Neural cell (in vitro differentiated cells): ENCODE measurements at regions not wholly inside any gene's neighbourhood (a gene's known extent, or its start where the extent isn't known, plus 50 kb on each side); places are given as distances from the start of the nearest gene placed in this dataset.

Experiments
- H2AFZ ChIP-seq: fragments of 200-600, 300-800 bp; sonication (generic), shearing (Covaris generic); 2 replicates; pipeline ENCODE4 v1.6.0; 2014; ENCODE audit warnings: low read depth, mild to moderate bottlenecking, antibody characterized with exemption, low read length, moderate library complexity
- H3F3A ChIP-seq: fragments of 200-600 bp; shearing (Covaris generic); 2 replicates; pipeline ENCODE4 v1.6.1; 2016; ENCODE audit warnings: mild to moderate bottlenecking, moderate library complexity, mixed read lengths, antibody characterized with exemption, low read length; ENCODE audit not compliant: insufficient read depth, poor library complexity, severe bottlenecking
- H3K27ac ChIP-seq: fragments of 200-600, 300-800 bp; sonication (generic), shearing (Covaris generic); 2 replicates; pipeline ENCODE4 v1.5.1; 2014; ENCODE audit warnings: mild to moderate bottlenecking, low read length, moderate library complexity
- H3K27me3 ChIP-seq: fragments of 300-800, 200-600 bp; sonication (generic), shearing (Covaris generic); 2 replicates; pipeline ENCODE4 v1.6.0; 2014; ENCODE audit warnings: mild to moderate bottlenecking, low read depth, low read length, moderate library complexity; ENCODE audit not compliant: insufficient read depth
- H3K36me3 ChIP-seq: fragments of 300-800, 200-600 bp; sonication (generic), shearing (Covaris generic); 2 replicates; pipeline ENCODE4 v1.5.1; 2014; ENCODE audit warnings: mild to moderate bottlenecking, antibody characterized with exemption, low read length, moderate library complexity; ENCODE audit not compliant: insufficient read depth
- H3K4me2 ChIP-seq: fragments of 300-800, 200-600 bp; sonication (generic), shearing (Covaris generic); 2 replicates; pipeline ENCODE4 v1.6.0; 2014; ENCODE audit warnings: mild to moderate bottlenecking, low read length
- H3K4me3 ChIP-seq: fragments of 300-800, 200-600 bp; sonication (generic), shearing (Covaris generic); 2 replicates; pipeline ENCODE4 v1.5.1; 2014; ENCODE audit warnings: mild to moderate bottlenecking, low read length, moderate library complexity
- H3K79me2 ChIP-seq: fragments of 200-600 bp; shearing (Covaris generic); replicated peaks from 2 replicates; pipeline ENCODE4 v1.6.0; 2014; ENCODE audit warnings: mild to moderate bottlenecking, low read length, moderate library complexity; ENCODE audit not compliant: insufficient read depth
- H3K9ac ChIP-seq: fragments of 300-800, 200-600 bp; sonication (generic), shearing (Covaris generic); 2 replicates; pipeline ENCODE4 v1.6.1; 2016; ENCODE audit warnings: mild to moderate bottlenecking, low read length, mixed read lengths
- H3K9me2 ChIP-seq: fragments of 200-600 bp; shearing (Covaris generic); 2 replicates; pipeline ENCODE4 v1.6.1; 2016; ENCODE audit warnings: mild to moderate bottlenecking, low read length, mixed read lengths; ENCODE audit not compliant: insufficient read depth
- H3K9me3 ChIP-seq: fragments of 200-600, 300-800 bp; sonication (generic), shearing (Covaris generic); 2 replicates; pipeline ENCODE4 v1.6.1; 2016; ENCODE audit warnings: mild to moderate bottlenecking, mixed run types, low read length, moderate library complexity, mixed read lengths
- H4K20me1 ChIP-seq: fragments of 200-600 bp; shearing (Covaris generic); 2 replicates; pipeline ENCODE4 v1.6.1; 2016; ENCODE audit warnings: mild to moderate bottlenecking, mixed run types; ENCODE audit not compliant: insufficient read depth
- CTCF ChIP-seq: fragments of 450-650 bp; IDR thresholded peaks from 2 replicates; pipeline ENCODE4 v1.5.1; 2014; ENCODE audit warnings: antibody characterized with exemption, mild to moderate bottlenecking, moderate library complexity; ENCODE audit not compliant: poor library complexity, severe bottlenecking
- EP300 ChIP-seq: fragments of 450-650 bp; conservative IDR thresholded peaks from 2 replicates; pipeline ENCODE4 v1.6.1; 2014; ENCODE audit warnings: antibody characterized with exemption, mild to moderate bottlenecking, moderate library complexity; ENCODE audit not compliant: poor library complexity, severe bottlenecking
- EZH2 ChIP-seq: fragments of 200-600, 300-800 bp; shearing (Covaris generic), sonication (generic); IDR thresholded peaks from 2 replicates; pipeline ENCODE4 v1.6.1; 2014; ENCODE audit warnings: antibody characterized with exemption, low read length, borderline replicate concordance, mild to moderate bottlenecking; ENCODE audit not compliant: insufficient read depth, poor library complexity, severe bottlenecking
- MXI1 ChIP-seq: fragments of 450-650 bp; conservative IDR thresholded peaks from 2 replicates; pipeline ENCODE4 v1.6.1; 2014; ENCODE audit warnings: antibody characterized with exemption, mild to moderate bottlenecking; ENCODE audit not compliant: poor library complexity, severe bottlenecking
- POLR2AphosphoS5 ChIP-seq: IDR thresholded peaks from 2 replicates; pipeline ENCODE4 v1.6.1; 2012
- RAD21 ChIP-seq: fragments of 450-650 bp; conservative IDR thresholded peaks from 2 replicates; pipeline ENCODE4 v1.6.1; 2014; ENCODE audit warnings: antibody characterized with exemption, mild to moderate bottlenecking, moderate library complexity
- REST ChIP-seq: IDR thresholded peaks from 2 replicates; pipeline ENCODE4 v1.6.1; 2012; ENCODE audit warnings: borderline replicate concordance
- SMC3 ChIP-seq: fragments of 450-650 bp; conservative IDR thresholded peaks from 2 replicates; pipeline ENCODE4 v1.6.1; 2014; ENCODE audit warnings: antibody characterized with exemption, mild to moderate bottlenecking, moderate library complexity; ENCODE audit not compliant: poor library complexity
- TAF1 ChIP-seq: IDR thresholded peaks from 2 replicates; pipeline ENCODE4 v1.6.1; 2012; ENCODE audit warnings: low read depth

- Histone ChIP-seq H3K4me3 (no peak overlapping the region), H4K20me1 (no peaks in the 10 kb centered on the region), H2AFZ (no peak overlapping the region), H3K9ac (no peak overlapping the region), H3K79me2 (no peaks in the 10 kb centered on the region), H3K9me3 (no peaks in the 10 kb centered on the region), H3F3A (no peaks in the 10 kb centered on the region), H3K27ac (no peak overlapping the region), H3K4me2 (no peak overlapping the region), H3K27me3 (no peaks in the 10 kb centered on the region), H3K36me3 (no peaks in the 10 kb centered on the region), H3K9me2 (no peaks in the 10 kb centered on the region)
- TF ChIP-seq SMC3 (no peak), EP300 (no peak), CTCF (no peak), EZH2 (no peak), REST (no peak), POLR2AphosphoS5 (no peak), TAF1 (no peak), RAD21 (no peak), MXI1 (no peak)
Measured at GRCh38 chr6:71083308-71083820, 126.5 kb upstream of the B3GAT2 start.

- H3K27ac ChIP-seq, result no peak overlapping the region
- H3K36me3 ChIP-seq, result no peaks in the 10 kb centered on the region
- no peak overlapping the region for H2AFZ ChIP-seq
- no peaks in the 10 kb centered on the region for H3F3A ChIP-seq
- no peak overlapping the region for H3K4me2 ChIP-seq
- no peaks in the 10 kb centered on the region for H4K20me1 ChIP-seq
- no peaks in the 10 kb centered on the region for H3K9me2 ChIP-seq
- TF ChIP-seq MXI1 (no peak), RAD21 (no peak), SMC3 (no peak), EZH2 (no peak), REST (no peak), EP300 (no peak), TAF1 (no peak), CTCF (no peak), POLR2AphosphoS5 (no peak)
- H3K9ac ChIP-seq, result no peak overlapping the region
- H3K9me3 ChIP-seq, result no peaks in the 10 kb centered on the region
- H3K4me3 ChIP-seq, result no peak overlapping the region
- H3K27me3 ChIP-seq, result no peaks in the 10 kb centered on the region
- no peaks in the 10 kb centered on the region for H3K79me2 ChIP-seq
Measured at GRCh38 chr6:71088166-71088565, 131.3 kb upstream of the B3GAT2 start.
